ENCODE measurements at regions not wholly inside any gene's neighbourhood (a gene's known extent, or its start where the extent isn't known, plus 50 kb on each side); places are given as distances from the start of the nearest gene placed in this dataset.

GRCh38 chr21:41656946-41657525, 109.8 kb downstream of the RIPK4 start:
- no peak for TF ChIP-seq EZH2phosphoT487 (IDR thresholded peaks at IDR 0.05)
- no peak for TF ChIP-seq CTCF (IDR thresholded peaks at IDR 0.05)
- TF ChIP-seq EZH2 (IDR thresholded peaks at IDR 0.05) = no peak
- no peaks in the 10 kb centered on the region for H3K36me3 Mint-ChIP-seq
- no peak overlapping the region for H3K4me3 ChIP-seq
- H3K4me1 ChIP-seq = no peaks in the 10 kb centered on the region
- H4K20me1 ChIP-seq (ENCODE audit: low read depth) = no peaks in the 10 kb centered on the region
- peaks cover 9% of the 10 kb centered on the region for H3K9me3 Mint-ChIP-seq
- H3K27ac Mint-ChIP-seq = peak overlapping the region; percentile 94
- no peaks in the 10 kb centered on the region for H3K27me3 ChIP-seq
- H3F3A ChIP-seq (ENCODE audit: low read depth) = no peaks in the 10 kb centered on the region
- peaks cover 43% of the 10 kb centered on the region for H3K4me1 Mint-ChIP-seq
- no peak overlapping the region for H3K27ac ChIP-seq
- no peaks in the 10 kb centered on the region for H3K79me2 ChIP-seq (ENCODE audit: low read depth)
- no peaks in the 10 kb centered on the region for H3K9me3 ChIP-seq (ENCODE audit: low read depth)
- no peak overlapping the region for H3K9ac ChIP-seq
- H3K4me2 ChIP-seq = no peak overlapping the region
- H3K4me3 Mint-ChIP-seq = no peak overlapping the region
- H3K27me3 Mint-ChIP-seq (ENCODE audit: insufficient read depth, low read depth) = peaks cover 13% of the 10 kb centered on the region
- no peak overlapping the region for H2AFZ ChIP-seq (replicated peaks)
- H3K36me3 ChIP-seq = no peaks in the 10 kb centered on the region
- no peak for DNase-seq (ENCODE audit: low spot score)

- Mint-ChIP-seq H3K27me3 (ENCODE audit: insufficient read depth, low read depth) (peaks cover 8% of the 10 kb centered on the region), H3K36me3 (no peaks in the 10 kb centered on the region), H3K27ac (no peak overlapping the region), H3K9me3 (peaks cover 9% of the 10 kb centered on the region), H3K4me1 (peaks cover 36% of the 10 kb centered on the region), H3K4me3 (no peak overlapping the region)
- no peak for TF ChIP-seq EZH2phosphoT487 (IDR thresholded peaks at IDR 0.05)
- TF ChIP-seq CTCF (IDR thresholded peaks at IDR 0.05) = no peak
- TF ChIP-seq EZH2 (IDR thresholded peaks at IDR 0.05) = no peak
- DNase-seq (ENCODE audit: low spot score) = no peak
- no peaks in the 10 kb centered on the region for H3K36me3 ChIP-seq
- H3K4me3 ChIP-seq = no peak overlapping the region
- no peak overlapping the region for H3K27ac ChIP-seq
- H3K9ac ChIP-seq = no peak overlapping the region
- H3K27me3 ChIP-seq = no peaks in the 10 kb centered on the region
- H4K20me1 ChIP-seq (ENCODE audit: low read depth) = no peaks in the 10 kb centered on the region
- H3K9me3 ChIP-seq (ENCODE audit: low read depth) = no peaks in the 10 kb centered on the region
- no peaks in the 10 kb centered on the region for H3F3A ChIP-seq (ENCODE audit: low read depth)
- H3K4me1 ChIP-seq = no peaks in the 10 kb centered on the region
- no peak overlapping the region for H2AFZ ChIP-seq (replicated peaks)
- H3K4me2 ChIP-seq = no peak overlapping the region
- H3K79me2 ChIP-seq (ENCODE audit: low read depth) = no peaks in the 10 kb centered on the region
These were observed 111.6 kb downstream of the RIPK4 start for GRCh38 chr21:41655259-41655658.

GRCh38 chr21:41653954-41654491, 112.8 kb downstream of the RIPK4 start:
- H3K36me3 Mint-ChIP-seq = no peaks in the 10 kb centered on the region
- H3K9me3 Mint-ChIP-seq = peaks cover 9% of the 10 kb centered on the region
- H2AFZ ChIP-seq (replicated peaks) = no peak overlapping the region
- H3K4me3 Mint-ChIP-seq = no peak overlapping the region
- no peaks in the 10 kb centered on the region for H3K79me2 ChIP-seq (ENCODE audit: low read depth)
- TF ChIP-seq CTCF (IDR thresholded peaks at IDR 0.05) = no peak
- TF ChIP-seq EZH2phosphoT487 (IDR thresholded peaks at IDR 0.05) = no peak
- no peak for TF ChIP-seq EZH2 (IDR thresholded peaks at IDR 0.05)
- H4K20me1 ChIP-seq (ENCODE audit: low read depth) = no peaks in the 10 kb centered on the region
- H3K4me2 ChIP-seq = no peak overlapping the region
- H3K4me3 ChIP-seq = no peak overlapping the region
- no peak overlapping the region for H3K27ac Mint-ChIP-seq
- peaks cover 29% of the 10 kb centered on the region for H3K4me1 Mint-ChIP-seq
- H3K9me3 ChIP-seq (ENCODE audit: low read depth) = no peaks in the 10 kb centered on the region
- H3K27me3 ChIP-seq = no peaks in the 10 kb centered on the region
- no peaks in the 10 kb centered on the region for H3K4me1 ChIP-seq
- H3K27ac ChIP-seq = no peak overlapping the region
- no peak overlapping the region for H3K9ac ChIP-seq
- no peaks in the 10 kb centered on the region for H3F3A ChIP-seq (ENCODE audit: low read depth)
- no peak for DNase-seq (ENCODE audit: low spot score)
- H3K36me3 ChIP-seq = no peaks in the 10 kb centered on the region
- H3K27me3 Mint-ChIP-seq (ENCODE audit: insufficient read depth, low read depth) = peaks cover 7% of the 10 kb centered on the region

Measured in neural progenitor cell (in vitro differentiated cells).